ENCODE measurements at regions not wholly inside any gene's neighbourhood (a gene's known extent, or its start where the extent isn't known, plus 50 kb on each side); places are given as distances from the start of the nearest gene placed in this dataset.

DNA sequence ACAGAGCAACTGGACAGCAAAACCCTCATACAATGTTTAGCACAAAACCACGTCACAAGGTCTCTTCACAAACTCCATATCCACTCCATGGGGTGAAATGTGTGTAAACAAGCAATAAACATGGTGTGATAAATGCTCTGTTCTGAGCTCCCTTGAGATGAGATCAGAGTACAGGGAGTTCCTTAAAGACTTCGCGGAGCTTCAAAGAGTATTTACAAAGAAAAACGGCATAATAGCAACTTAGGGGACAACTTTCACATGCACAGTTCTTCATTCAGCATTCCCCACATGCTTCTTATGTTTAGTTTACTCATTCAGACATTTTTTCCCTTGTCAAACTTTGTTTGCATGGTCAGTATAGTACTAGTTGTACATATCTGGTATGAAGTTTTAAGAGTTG, 52.5 kb upstream of the SUCLG2 start:
- Histone ChIP-seq H3F3A (ENCODE audit: insufficient read depth, low read length) (no peaks in the 10 kb centered on the region), H3K9me2 (ENCODE audit: low read depth, low read length) (no peaks in the 10 kb centered on the region), H3K27ac (ENCODE audit: low read depth, low read length, poor library complexity, severe bottlenecking) (no peak overlapping the region), H3K9ac (ENCODE audit: low read length) (no peak overlapping the region), H3K27me3 (ENCODE audit: insufficient read depth, low read length) (no peaks in the 10 kb centered on the region), H3K4me1 (ENCODE audit: insufficient read depth, low read length, severe bottlenecking) (no peaks in the 10 kb centered on the region), H3K36me3 (ENCODE audit: insufficient read depth, low read length) (no peaks in the 10 kb centered on the region), H3K4me3 (ENCODE audit: low read depth, low read length, poor library complexity, severe bottlenecking) (no peak overlapping the region), H3K9me3 (ENCODE audit: low read length) (no peaks in the 10 kb centered on the region), H3K79me2 (ENCODE audit: insufficient read depth, low read length) (no peaks in the 10 kb centered on the region), H4K20me1 (ENCODE audit: insufficient read depth, low read length) (no peaks in the 10 kb centered on the region), H3K4me2 (ENCODE audit: low read length) (no peak overlapping the region), H2AFZ (ENCODE audit: low read length) (no peak overlapping the region)
- TF ChIP-seq, protein P1, sequence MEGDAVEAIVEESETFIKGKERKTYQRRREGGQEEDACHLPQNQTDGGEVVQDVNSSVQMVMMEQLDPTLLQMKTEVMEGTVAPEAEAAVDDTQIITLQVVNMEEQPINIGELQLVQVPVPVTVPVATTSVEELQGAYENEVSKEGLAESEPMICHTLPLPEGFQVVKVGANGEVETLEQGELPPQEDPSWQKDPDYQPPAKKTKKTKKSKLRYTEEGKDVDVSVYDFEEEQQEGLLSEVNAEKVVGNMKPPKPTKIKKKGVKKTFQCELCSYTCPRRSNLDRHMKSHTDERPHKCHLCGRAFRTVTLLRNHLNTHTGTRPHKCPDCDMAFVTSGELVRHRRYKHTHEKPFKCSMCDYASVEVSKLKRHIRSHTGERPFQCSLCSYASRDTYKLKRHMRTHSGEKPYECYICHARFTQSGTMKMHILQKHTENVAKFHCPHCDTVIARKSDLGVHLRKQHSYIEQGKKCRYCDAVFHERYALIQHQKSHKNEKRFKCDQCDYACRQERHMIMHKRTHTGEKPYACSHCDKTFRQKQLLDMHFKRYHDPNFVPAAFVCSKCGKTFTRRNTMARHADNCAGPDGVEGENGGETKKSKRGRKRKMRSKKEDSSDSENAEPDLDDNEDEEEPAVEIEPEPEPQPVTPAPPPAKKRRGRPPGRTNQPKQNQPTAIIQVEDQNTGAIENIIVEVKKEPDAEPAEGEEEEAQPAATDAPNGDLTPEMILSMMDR (IDR thresholded peaks at IDR 0.05; ENCODE audit: low read length): no peak
- no peak for TF ChIP-seq EZH2 (IDR thresholded peaks at IDR 0.05; ENCODE audit: borderline replicate concordance, low read length)

- no peaks in the 10 kb centered on the region for H3K79me2 ChIP-seq (ENCODE audit: insufficient read depth, low read length)
- H3K9me2 ChIP-seq (ENCODE audit: low read depth, low read length): no peaks in the 10 kb centered on the region
- H3K36me3 ChIP-seq (ENCODE audit: insufficient read depth, low read length): no peaks in the 10 kb centered on the region
- H4K20me1 ChIP-seq (ENCODE audit: insufficient read depth, low read length): no peaks in the 10 kb centered on the region
- H3K9me3 ChIP-seq (ENCODE audit: low read length): no peaks in the 10 kb centered on the region
- no peak overlapping the region for H3K4me3 ChIP-seq (ENCODE audit: low read depth, low read length, poor library complexity, severe bottlenecking)
- TF ChIP-seq, protein P1 (IDR thresholded peaks at IDR 0.05; ENCODE audit: low read length): peak; percentile 35; the same call in 1 of the 2 replicates
- TF ChIP-seq EZH2 (IDR thresholded peaks at IDR 0.05; ENCODE audit: borderline replicate concordance, low read length): no peak
- no peaks in the 10 kb centered on the region for H3F3A ChIP-seq (ENCODE audit: insufficient read depth, low read length)
- no peaks in the 10 kb centered on the region for H3K4me1 ChIP-seq (ENCODE audit: insufficient read depth, low read length, severe bottlenecking)
- no peak overlapping the region for H3K9ac ChIP-seq (ENCODE audit: low read length)
- H3K4me2 ChIP-seq (ENCODE audit: low read length): no peak overlapping the region
- H2AFZ ChIP-seq (ENCODE audit: low read length): no peak overlapping the region
- H3K27me3 ChIP-seq (ENCODE audit: insufficient read depth, low read length): no peaks in the 10 kb centered on the region
- H3K27ac ChIP-seq (ENCODE audit: low read depth, low read length, poor library complexity, severe bottlenecking): no peak overlapping the region
Observed at GRCh38 chr3:67704322-67704721, 49.9 kb upstream of the SUCLG2 start.

Data from OCI-LY1 (cell line).